HG02852 (cell line): ENCODE measurements at regions not wholly inside any gene's neighbourhood (a gene's known extent, or its start where the extent isn't known, plus 50 kb on each side); places are given as distances from the start of the nearest gene placed in this dataset.

Source experiments
- ATAC-seq: cut with Tn5 transposase; IDR thresholded peaks from one replicate; pipeline ENCODE4 v1.9.1; 2021; ENCODE audit warnings: mild to moderate bottlenecking, moderate library complexity; ENCODE audit not compliant: unreplicated experiment

GRCh38 chr6:141028791-141029280 lies 1103.9 kb upstream of the GJE1 start:
- no peak for ATAC-seq

GRCh38 chr6:141026504-141026903 lies 1106.2 kb upstream of the GJE1 start:
- no peak for ATAC-seq

GRCh38 chr6:141024526-141024925 lies 1108.2 kb upstream of the GJE1 start:
- ATAC-seq: no peak

GRCh38 chr6:141017941-141018340 lies 1114.8 kb upstream of the GJE1 start:
- ATAC-seq: no peak

GRCh38 chr6:141000917-141001316 lies 1131.8 kb upstream of the GJE1 start:
- ATAC-seq: no peak

- no peak for ATAC-seq
Observed at GRCh38 chr6:140993515-140993914, 1139.2 kb upstream of the GJE1 start.

- ATAC-seq: no peak
Observed at GRCh38 chr6:140992678-140993077, 1140.0 kb upstream of the GJE1 start.

- no peak for ATAC-seq
Observed at GRCh38 chr6:140988780-140989179, 1143.9 kb upstream of the GJE1 start.

GRCh38 chr6:140987364-140988155 lies 1145.2 kb upstream of the GJE1 start:
- no peak for ATAC-seq

GRCh38 chr6:140985679-140986275 lies 1146.9 kb upstream of the GJE1 start:
- ATAC-seq: no peak

GRCh38 chr6:140980265-140980887 lies 1152.3 kb upstream of the GJE1 start:
- no peak for ATAC-seq

GRCh38 chr6:140979642-140980091 lies 1153.1 kb upstream of the GJE1 start:
- no peak for ATAC-seq

GRCh38 chr6:140977403-140977802 lies 1155.3 kb upstream of the GJE1 start:
- ATAC-seq: no peak

- ATAC-seq: no peak
Observed at GRCh38 chr6:140976806-140977205, 1155.9 kb upstream of the GJE1 start.

- no peak for ATAC-seq
Observed at GRCh38 chr6:140970485-140970884, 1162.2 kb upstream of the GJE1 start.

GRCh38 chr6:140968062-140968461 lies 1164.7 kb upstream of the GJE1 start:
- no peak for ATAC-seq

GRCh38 chr6:140966676-140967075 lies 1166.0 kb upstream of the GJE1 start:
- no peak for ATAC-seq

- ATAC-seq: no peak
Observed at GRCh38 chr6:140960566-140960965, 1172.2 kb upstream of the GJE1 start.

- no peak for ATAC-seq
Observed at GRCh38 chr6:140957386-140957785, 1175.3 kb upstream of the GJE1 start.

GRCh38 chr6:140956571-140957369 lies 1176.0 kb upstream of the GJE1 start:
- no peak for ATAC-seq
